Limb (tissue), 2 donors: ENCODE measurements at regions not wholly inside any gene's neighbourhood (a gene's known extent, or its start where the extent isn't known, plus 50 kb on each side); places are given as distances from the start of the nearest gene placed in this dataset.
"Not testable (repeated sequence)": the region's sequence is repeated elsewhere in the genome, so short reads cannot be mapped to it uniquely, and the experiment has no call there.

ENCODE experiments used
- DNase-seq, 2 donors: peaks; one replicate each; pipeline ENCODE4 v3.0.0-alpha.2; 2016; ENCODE audit errors: extremely low spot score in 2 of 2

DNA sequence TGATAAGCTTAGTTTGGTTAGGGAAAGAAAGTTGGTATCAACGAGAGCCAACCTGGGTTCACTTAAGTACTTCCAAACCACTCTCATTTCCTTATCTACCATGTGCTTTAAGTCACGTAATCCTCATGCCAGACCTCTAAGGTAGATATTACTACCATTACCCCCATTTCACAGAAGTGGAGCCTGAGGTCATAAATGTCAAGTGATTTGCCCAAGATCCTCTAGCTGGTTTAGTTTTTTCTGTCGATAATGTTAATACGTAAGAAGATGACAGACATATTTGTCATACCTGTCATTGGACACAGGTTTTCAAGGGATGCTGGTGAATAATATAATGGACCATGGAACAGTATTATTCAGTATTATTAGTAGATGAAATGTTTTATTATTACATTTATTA lies 197.4 kb upstream of the MKLN1 start:
- no peak for DNase-seq

DNA sequence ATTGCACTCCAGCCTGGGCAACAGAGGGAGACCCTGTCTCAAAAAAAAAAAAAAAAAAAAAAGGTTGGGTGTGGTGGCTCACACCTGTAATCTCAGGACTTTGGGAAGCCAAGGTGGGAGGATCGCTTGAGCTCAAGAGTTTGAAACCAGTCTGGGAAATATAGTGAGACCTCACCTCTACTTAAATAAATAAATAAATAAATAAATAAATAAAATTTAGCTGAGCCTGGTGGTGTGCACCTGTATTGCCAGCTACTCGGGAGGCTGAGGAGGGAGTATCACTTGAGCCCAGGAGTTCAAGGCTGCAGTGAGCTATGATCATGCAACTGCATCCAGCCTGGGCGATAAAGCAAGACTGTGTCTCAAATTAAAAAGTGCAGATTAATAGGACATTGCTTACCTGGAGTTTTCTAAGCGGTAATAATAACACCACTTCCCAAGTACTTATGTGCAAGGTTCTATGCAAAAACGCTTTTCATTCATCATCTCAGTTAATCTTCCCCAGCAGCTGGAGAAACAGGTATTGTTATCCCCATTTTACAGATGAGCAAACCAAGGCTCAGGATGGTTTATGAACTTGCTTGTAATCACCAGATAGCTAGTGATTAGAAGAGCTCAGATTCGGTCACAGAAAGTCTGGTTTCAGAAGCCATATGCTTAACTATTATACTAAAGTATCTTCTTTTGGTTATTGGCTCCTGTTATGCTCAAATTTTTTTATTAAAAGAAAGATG lies 196.5 kb upstream of the MKLN1 start:
- no peak for DNase-seq

DNA sequence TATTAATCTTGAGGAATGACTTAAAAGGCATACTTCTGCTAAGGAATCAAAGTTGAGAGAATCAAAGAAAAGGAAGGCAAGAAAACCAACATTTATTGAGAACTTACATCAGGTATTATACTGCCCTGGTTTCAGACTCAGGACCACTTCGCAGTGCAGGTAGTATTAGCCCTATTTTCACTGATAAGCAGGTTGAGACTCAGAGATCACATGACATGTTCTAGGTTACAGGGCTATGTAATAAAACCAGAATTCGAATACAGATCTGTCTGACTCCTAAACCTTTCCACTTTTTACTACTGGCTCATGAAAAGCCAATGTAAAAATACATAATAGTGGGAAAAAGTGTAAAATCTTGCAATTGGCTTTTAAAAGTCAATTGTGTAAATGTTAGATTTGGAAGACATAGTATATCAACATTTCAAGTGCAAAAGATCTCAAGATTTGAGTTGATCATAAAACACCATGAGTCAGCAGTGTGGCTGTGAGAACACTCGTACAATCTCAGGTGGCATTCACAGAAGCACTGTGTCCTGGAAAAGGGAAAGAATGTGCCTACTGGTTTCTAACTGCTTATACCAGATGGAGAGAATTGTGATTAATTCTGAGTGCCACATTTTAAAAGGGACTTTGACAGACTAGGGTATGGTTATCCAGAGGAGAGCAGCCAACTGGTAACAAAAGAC lies 195.8 kb upstream of the MKLN1 start:
- no peak for DNase-seq

DNA sequence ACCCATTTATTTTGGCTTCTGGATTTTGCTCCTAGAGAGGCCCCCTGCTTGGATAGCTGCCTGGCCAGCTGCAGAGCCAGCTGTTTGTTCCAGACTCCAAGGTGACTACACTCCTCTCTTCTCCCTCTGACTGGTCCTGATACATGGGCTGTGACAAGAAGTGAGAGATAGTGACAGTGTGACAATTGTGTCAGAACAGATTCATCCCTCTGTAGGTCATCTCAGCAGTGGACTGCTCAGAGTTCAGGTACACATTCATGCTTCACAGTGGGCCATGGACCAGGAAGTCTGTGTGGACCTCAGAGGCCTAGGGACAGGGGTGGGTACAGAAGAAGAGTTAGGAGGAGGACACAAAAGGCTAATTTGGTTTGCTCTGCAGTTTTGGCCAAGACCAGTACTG lies 188.2 kb upstream of the MKLN1 start:
- DNase-seq: peak in 1 of 2 donors; percentile 34

DNA sequence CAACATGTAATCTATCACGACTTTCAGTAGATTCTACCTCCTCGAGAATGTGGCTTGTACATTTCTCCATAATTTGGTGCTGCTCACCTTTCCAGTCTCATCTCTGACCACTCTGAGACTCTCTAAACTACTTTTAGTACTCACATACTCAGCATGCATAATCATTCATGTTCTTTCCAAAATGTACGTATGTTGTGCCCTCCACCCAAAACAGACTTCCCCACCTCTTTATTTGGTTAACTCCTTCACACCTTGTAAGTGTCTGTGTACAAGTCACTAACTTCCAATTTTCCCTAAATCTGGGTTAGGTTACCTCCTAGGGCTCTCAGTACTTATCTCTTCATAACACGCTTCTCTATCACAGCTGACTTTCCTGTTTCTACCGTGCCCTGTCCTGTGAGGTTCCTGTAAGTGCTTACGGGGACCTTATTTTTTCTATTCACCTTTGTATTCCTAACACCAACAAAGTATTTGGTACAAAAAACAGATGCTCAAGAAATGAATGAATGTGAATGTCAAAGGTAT lies 186.2 kb upstream of the MKLN1 start:
- DNase-seq: no peak

DNA sequence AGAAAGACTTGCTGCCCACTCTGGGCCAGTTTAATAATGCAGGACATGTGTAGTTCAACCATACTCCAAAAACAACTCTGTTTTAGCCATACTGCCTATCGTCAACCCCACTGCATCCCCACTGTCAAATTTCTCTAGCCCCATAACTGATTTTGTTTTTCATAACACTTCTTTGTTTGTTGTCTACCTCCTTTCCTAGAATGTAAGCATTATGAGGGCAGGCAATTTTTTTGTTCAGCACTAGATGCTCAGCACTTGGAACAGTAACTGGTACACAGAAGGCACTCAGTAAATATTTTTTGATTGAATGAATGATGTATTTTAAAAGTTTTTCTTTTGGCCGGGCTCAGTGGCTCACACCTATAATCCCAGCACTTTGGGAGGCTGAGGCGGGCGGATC lies 183.8 kb upstream of the MKLN1 start:
- DNase-seq: no peak

DNA sequence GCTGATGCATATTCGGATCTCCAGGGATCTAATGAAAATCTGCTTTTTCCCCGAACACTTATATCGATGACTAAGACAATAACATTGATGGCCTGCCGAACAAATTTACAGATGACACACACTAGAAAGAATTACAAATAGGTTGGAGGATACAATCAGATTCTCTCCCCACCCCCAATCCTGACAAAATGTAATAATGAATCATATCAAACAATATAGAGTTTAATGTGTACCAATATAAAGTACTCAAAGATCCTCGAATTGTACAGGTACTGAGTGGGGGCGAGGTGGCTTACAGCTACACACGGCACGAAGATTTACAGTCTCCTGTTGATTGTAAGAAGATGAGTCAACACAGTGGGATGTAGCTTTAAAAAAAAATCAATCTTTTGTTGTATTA lies 182.7 kb upstream of the MKLN1 start:
- no peak for DNase-seq

DNA sequence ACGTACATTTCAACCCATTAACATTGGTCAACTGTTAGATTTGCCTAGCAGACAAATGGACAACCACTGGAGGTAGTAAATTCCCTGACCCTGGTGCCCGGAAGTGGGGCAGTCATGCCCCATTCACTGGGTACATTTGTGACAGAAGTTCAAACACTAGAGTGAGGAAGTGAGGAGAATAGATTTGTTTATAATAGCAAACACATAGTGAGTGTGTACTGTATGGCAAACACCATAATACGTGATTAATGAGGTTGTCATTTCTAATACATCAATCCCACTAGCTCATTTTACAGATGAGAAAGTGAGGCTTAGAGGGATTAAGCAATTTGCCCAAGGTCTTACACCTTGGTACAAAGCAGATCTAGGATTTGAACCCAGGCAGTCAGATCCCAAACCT lies 181.9 kb upstream of the MKLN1 start:
- no peak for DNase-seq

DNA sequence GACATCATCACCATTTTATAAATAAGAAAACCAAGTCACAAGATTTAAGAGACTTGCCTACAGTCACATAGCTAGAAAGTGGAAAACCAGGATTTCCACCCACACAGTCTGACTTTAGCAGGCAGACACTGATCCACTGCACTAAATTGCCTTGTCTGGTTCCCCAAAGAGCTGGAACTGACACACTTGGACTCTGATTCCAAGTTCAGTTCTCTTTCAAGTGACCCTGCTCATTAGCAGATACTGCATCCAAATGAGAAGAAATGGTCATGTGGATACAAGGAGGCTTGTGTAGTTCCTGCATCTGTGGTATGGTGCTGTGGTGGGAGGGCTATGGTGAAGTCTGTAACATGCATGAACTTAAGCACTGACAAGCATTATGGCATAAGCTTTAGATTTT lies 180.1 kb upstream of the MKLN1 start:
- no peak for DNase-seq

DNA sequence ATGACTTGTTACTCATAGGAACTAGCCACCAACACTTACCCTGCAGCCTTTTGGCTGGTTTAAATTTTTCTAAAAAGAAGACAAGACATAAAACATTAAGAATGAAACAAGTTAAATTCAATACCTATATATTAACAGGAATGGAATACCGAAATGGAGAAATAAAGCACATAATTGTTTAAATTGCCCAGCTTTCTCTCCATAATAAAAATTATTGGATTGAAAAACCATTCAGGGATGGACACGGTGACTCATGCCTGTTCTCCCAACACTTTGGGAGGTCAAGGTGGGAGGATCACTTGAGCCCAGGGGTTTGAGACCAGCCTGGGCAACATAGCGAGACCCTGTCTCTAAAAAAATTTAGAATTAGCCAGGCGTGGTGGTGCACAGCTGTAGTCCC lies 179.4 kb upstream of the MKLN1 start:
- DNase-seq: no peak

DNA sequence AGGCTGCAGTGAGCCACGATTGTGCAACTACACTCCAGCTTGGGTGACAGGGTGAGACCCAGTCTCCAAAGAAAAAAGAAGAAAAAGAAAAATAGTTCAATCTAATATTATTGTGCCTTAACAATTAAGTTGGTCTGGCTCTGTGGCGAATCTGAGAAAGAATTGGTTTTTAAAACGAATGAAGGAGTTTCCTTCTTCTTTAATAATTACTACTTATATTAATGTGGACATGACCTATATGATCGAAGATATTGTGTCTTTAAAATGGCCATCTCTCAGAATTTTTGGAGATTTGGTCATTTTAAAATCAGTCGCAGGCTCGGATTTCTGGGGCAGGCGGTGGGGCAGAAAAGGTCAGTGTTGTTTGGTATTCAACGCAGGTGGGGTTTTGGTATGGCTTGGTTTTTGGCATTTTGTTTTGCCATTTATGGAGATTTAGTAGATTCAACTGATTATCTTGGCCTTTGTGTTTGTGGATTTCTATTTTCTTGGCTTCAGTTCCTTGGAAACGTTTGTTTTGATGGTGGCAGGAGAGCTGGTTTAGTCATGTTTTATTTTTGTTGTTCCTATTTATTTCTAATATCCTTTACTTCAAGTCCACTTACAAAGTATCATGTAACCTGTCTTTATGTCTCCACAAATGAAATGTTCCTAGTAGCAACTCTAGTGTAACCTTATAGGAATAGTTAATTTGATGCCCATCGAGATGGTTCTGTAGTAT lies 178.8 kb upstream of the MKLN1 start:
- no peak for DNase-seq

DNA sequence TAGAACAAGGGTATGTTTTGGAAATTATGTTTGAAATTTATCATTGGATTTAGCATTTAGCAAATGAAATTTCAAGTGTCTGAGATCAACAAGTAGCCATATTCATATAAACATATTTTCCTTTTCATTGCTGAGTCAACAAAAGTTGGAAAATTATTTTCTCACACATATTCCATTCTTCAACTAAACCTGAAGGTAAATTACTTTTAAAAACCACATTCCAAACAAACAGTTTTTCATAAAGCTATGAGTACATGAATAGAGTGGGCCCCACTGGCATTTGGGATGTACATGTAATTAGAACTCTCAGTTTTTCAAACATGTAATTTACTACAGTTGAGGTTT lies 178.3 kb upstream of the MKLN1 start:
- DNase-seq: no peak

DNA sequence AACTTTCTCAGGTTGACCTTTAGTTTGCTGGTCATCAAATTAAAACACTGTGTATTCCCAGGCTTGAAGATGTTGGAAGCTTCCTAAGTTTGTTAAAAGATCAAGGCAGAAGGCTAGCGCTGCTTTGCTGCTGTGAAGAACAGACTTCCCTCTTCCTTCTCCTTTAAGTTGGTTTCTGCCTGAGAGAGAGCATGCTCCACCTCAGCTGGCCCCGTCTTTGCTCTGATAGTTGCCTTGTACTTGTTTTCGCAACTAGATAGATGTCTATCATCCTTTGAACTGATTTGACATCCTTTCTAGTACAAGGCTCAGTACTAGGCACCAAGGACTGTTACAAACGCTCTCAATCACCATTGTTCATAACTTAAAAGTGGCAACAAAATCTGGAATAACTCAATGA lies 177.8 kb upstream of the MKLN1 start:
- DNase-seq: no peak

DNA sequence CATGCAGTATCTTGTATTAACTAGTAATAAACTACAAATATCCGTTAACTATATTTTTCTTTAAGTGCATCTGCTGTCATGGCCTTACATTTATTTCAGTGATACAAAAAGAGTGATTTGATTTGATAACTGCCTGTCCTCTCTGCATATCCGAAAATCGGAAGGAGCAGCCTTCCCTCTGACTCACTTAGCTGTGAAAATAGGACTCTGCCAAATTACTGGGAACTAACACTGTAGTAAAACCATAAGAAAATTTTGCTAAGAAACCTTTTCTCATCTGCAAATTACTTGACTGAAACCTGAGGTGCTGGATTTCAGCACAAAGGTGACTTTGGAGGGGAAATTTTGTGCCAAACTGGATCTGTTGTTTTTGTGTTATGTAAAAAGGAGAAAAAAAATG lies 176.6 kb upstream of the MKLN1 start:
- DNase-seq: no peak

DNA sequence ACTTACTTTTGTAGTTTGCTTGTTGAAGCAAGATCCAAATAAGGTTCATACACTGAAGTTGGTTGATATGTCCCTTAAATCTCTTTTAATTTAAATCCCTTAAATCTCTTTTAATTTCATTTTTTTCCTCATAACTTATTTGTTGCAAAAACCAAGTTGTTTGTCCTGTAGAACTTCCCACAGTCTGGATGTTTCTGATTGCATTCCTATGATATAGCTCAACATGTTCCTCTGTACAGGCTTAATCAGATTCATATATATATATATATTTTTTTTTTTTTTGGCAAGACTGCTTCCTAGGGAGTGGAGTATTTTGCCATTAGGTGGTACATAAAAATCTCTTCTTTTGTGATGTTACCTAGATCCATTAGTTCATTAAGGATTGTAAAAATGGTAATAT lies 174.9 kb upstream of the MKLN1 start:
- DNase-seq: no peak

DNA sequence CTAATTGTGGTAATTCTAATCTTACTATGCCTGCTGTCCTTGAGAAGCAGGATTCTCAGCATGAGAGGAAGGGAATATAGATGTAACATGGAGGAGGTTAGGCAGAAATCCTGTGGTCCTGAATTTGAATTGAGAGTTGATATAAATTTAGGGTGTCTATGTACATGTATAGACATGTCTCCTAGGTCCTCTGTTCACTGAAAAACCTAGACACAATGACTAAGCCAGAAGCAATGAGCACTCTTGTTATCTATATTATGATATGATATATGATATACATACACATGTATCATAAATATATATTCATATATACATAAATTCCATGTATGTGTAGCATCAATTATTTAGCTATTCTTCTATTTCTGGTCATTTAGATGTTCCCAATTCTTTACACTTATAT lies 173.3 kb upstream of the MKLN1 start:
- no peak for DNase-seq

DNA sequence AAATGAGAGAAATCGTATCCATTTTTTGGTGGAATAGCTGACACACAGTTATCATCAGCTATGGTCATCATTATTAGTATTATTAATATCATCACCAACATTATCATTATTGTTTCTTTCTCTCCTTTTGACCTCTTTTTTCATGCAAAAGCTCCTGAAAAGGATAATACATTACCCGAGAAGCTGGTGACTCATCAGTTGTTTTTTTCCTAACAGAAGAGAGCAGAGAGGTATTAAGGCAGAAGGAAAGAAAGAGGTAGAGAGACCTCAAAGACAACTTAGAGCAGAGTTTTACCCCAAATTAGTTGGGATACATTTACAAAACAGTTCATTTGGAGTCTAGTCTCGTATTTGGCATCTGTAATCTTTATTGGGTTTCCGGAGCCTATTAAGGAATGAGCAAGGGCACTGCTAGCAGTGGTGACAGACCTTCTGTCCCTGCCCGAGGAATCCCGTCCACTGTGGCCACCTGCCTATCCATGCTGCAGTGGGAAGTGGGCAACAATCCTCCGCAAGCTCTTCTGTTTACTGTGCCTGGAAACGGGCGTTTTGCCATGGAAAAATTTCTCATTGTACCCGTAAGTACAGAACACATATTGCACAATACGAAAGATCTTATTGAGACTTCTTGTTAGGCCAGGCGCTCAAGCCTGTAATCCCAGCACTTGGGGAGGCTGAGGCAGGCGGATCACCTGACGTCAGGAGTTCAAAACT lies 170.0 kb upstream of the MKLN1 start:
- DNase-seq: no peak

DNA sequence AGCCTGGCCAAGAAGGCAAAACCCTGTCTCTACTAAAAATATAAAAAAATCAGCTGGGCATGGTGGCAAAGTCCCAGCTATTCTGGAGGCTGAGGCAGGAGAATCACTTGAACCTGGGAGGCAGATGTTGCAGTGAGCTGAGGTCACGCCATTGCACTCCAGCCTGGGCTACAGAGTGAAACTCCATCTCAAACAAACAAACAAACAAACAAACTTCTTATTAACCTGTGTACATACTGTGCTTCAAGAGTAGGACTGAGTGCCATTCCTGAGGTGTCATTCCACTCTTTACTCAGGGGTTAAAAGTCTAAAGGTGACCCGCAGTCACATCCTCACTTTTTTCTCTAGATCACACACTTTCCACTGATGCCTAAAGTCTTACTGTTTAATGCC lies 169.4 kb upstream of the MKLN1 start:
- not testable (repeated sequence) for DNase-seq

DNA sequence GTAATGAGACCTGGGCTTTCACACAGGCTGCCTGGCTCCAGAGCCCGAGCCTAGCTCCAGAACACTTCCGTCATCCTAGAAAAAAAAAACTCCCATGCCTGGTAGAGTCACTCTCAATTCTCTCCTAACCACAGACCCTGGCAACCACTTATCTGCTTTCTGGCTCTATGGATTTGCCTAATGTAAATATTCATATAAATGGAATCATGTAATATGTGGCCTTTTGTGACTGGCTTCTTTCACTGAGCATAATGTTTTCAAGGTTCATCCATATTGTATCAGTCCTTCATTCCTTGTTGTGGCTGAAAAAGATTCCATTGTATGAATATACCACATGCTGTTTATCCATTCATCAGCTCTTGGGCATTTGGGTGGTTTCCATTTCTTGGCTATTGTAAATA lies 167.7 kb upstream of the MKLN1 start:
- DNase-seq: no peak

DNA sequence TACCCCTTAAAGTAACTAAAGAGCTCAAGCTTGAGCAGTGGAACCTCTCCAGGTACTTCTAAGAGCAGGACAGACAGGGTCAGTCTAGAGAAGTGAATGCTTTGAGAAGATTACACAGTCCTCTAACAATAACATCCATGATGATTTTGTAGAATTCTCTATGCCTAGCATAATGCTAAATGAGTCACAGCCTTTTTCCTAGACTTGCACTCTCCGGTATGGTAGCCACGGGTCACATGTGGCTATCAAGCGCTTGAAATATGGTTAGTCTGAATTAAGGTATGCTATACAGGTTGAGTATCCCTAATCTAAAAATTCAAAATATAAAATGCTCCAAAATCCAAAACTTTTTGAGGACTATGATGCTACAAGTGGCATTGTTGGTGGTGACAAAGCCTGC lies 166.6 kb upstream of the MKLN1 start:
- no peak for DNase-seq

DNA sequence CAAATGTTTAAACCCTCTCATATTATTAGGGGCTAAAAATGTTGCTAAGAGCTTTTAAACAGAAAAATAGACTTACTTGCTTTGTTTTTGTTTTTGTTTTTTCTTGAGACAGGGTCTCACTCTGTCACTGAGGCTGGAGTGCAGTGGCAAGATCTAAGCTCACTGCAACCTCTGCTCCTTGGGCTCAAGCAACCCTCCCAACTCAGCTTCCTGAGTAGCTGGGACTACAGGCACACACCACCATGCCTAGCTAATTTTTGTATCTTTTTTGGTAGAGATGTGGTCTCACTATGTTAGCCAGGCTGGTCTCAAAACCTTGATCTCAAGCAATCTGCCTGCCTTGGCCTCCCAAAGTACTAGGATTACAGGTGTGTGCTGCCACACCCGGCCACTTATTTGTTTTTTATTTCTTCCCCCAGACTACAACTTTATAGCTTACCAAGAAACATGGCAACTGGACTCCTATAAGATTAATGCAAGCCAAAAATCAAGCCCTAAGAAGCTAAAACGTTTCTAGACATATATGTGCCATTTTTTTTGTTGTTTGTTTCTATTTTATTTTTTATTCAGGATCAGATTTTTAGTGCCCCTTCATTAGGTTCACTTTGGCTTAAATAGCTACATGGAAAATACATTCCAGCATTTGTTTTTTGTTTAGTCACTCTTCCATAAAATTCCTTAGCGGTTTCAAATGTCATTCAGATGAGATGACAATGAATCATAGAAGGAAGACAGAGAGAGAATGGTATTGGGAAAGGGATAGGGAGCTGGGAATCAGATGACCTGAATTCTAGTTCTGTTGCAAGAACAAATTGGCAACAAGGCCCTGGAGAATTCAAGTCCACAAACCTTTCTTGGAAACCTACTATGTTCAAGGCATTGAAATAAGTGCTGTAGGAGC lies 163.4 kb upstream of the MKLN1 start:
- DNase-seq: no peak
